Limb (tissue), 2 donors: ENCODE measurements at regions not wholly inside any gene's neighbourhood (a gene's known extent, or its start where the extent isn't known, plus 50 kb on each side); places are given as distances from the start of the nearest gene placed in this dataset.

Experiments used
- DNase-seq, 2 donors: peaks; one replicate each; pipeline ENCODE4 v3.0.0-alpha.2; 2016; ENCODE audit errors: extremely low spot score in 2 of 2

GRCh38 chr5:93794954-93795353, 53.6 kb upstream of the POU5F2 start:
- no peak for DNase-seq

- no peak for DNase-seq
These were observed 51.9 kb upstream of the POU5F2 start for GRCh38 chr5:93793159-93793781.

GRCh38 chr5:93791518-93791972, 50.1 kb upstream of the POU5F2 start:
- peak in 1 of 2 donors; percentile 22 for DNase-seq
